NCI-H2107 (cell line): ENCODE measurements at regions not wholly inside any gene's neighbourhood (a gene's known extent, or its start where the extent isn't known, plus 50 kb on each side); places are given as distances from the start of the nearest gene placed in this dataset.

Source experiments
- DNase-seq: peaks from one replicate; lab custom pipeline; 2025; lab: John Stamatoyannopoulos, UW

GRCh38 chr9:82584349-82584863 is 478.5 kb downstream of the RASEF start:
- no peak for DNase-seq

DNA sequence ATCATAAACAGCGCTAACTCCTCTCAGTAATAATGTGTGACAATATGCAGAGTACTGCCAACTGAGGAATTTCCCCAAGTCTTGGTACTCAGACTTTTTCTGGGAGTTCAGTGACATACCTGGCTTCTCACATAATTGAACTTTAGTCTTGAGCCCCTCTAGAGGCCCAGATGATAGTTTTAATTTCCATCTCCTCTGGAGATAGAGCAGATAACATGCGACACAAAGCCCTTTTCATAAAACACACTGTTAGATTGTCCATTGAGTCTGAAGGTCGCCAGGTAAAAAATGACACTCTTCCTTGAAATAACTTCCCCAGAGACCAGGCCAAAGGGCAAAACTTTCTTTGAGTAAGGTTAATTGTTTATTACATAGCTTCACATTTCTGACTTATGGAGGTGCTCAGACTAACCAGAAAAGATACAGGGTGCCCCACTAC is 476.0 kb downstream of the RASEF start:
- DNase-seq: no peak

GRCh38 chr9:82588301-82589180 is 474.4 kb downstream of the RASEF start:
- DNase-seq: no peak

- DNase-seq: no peak
These were observed 472.1 kb downstream of the RASEF start for GRCh38 chr9:82590845-82591244.

DNA sequence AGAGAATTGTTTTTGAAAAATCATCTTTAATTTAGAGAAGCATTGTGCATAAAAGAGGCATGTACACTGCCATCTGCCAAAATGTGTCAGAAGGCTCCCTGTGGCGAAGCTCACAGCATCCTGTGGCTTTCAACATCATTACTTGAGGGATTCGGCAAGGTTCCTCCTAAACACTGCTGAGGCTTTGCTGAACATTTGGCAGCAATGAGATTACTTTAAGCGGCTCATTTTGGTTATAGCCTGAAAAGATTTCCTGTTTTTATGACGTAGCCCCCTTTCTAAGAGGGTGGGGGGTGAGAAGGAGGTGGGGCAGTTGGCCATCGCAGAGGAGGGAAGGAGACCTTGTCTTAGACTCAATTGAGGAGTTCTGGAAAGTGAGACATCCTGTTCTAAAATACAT is 469.4 kb downstream of the RASEF start:
- DNase-seq: no peak

- DNase-seq: no peak
These were observed 465.4 kb downstream of the RASEF start for GRCh38 chr9:82597241-82598203.

GRCh38 chr9:82598241-82599039 is 464.5 kb downstream of the RASEF start:
- no peak for DNase-seq

- DNase-seq: no peak
These were observed 463.5 kb downstream of the RASEF start for GRCh38 chr9:82599336-82599949.

DNA sequence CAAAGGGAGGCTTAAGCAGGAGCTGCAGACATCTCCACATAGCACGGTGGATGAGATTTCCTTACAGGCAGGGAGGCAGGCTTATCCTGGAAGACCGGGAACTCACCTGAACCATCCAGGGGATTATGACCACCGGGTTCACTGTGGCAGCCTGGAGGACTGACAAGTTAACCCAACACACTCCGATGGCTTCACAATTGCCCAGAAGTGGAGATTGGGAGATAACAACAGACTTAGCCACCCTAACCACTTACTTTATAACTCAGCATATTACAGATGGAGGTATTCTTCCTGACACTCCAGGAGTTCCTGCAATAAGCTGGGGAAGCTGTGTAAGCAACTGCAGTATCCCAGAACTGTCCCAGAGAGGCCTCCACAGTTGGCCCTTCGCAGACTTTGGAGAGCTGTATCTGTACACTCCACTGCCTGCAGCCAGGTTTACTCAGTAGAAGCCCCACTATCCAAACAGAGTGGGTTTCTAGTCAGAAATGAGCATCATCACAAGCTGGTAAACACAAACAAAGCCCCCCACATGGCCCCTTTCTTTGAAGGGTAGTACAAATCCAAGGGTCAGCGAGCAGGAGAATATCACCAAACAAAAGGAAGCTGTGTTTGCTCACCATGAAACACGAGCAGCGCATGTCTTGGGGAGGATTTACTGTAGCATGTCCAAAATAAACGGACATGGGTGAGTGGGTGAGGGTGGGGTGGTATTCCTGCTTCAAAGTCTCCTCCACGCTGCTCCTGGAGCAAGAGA is 462.2 kb downstream of the RASEF start:
- no peak for DNase-seq

DNA sequence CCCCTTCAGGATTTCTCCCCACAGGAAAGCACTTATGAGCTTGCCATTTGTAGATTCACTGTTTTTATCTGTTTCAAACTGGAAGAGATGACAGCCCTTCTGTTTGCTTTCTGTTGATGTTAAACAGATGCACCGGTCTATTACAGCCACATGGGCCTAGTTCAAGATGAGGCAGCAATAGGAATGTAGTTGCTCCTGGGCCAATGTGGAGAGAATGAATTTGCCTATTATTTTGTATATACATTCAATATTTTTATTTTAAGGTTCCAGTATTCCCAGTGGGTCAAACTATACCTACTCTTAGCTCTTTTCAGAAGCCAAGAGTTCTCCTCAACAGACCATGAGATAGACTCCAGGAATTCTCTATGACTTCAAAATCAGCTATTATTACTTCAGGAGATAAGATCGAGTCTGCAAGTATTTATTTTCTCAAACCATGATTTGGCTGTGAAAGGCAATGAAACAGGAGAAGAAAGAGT is 461.6 kb downstream of the RASEF start:
- DNase-seq: no peak

GRCh38 chr9:82604947-82605656 is 457.8 kb downstream of the RASEF start:
- DNase-seq: no peak

- no peak for DNase-seq
These were observed 457.3 kb downstream of the RASEF start for GRCh38 chr9:82605657-82606031.

DNA sequence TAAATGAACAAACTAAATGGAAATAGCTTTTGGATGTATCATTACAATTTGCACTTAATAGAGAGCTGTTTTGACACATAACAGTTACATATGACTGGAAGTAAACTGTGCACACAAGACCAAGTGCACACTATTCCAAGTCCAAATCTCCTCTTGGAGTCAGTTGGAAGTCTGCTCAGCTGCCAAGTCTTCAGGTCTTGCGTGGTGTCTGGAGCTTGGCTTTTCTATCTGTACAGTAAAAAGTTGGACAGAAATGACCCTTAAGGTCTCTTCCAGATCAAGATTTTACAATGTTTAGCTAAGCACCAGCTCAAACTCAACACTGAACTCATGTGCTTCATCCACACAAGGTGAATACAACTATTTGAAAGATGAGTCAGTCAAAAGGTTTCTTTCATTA is 456.9 kb downstream of the RASEF start:
- no peak for DNase-seq

- no peak for DNase-seq
These were observed 456.2 kb downstream of the RASEF start for GRCh38 chr9:82606492-82607382.

GRCh38 chr9:82608487-82608886 is 454.5 kb downstream of the RASEF start:
- DNase-seq: no peak

GRCh38 chr9:82612942-82613341 is 450.0 kb downstream of the RASEF start:
- no peak for DNase-seq

DNA sequence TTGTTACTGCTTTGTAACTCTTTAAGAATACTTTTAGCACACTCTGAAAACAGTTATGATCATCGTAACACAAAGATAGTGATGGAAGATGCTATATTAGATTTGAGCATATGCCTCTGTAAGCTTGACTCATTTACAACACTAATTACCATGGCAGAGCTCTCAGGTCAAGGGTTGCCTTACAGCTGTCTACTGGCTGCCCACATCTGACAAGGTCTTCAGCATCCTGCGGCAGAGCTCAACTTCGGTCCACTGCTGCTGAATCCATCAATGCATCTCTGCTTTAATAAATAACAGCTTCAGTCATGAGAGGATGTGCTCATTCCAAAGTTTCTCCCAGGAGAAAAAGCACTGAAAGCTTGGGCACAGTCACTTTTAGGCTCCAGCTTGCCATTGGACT is 449.4 kb downstream of the RASEF start:
- no peak for DNase-seq

- no peak for DNase-seq
These were observed 446.4 kb downstream of the RASEF start for GRCh38 chr9:82616545-82616944.

DNA sequence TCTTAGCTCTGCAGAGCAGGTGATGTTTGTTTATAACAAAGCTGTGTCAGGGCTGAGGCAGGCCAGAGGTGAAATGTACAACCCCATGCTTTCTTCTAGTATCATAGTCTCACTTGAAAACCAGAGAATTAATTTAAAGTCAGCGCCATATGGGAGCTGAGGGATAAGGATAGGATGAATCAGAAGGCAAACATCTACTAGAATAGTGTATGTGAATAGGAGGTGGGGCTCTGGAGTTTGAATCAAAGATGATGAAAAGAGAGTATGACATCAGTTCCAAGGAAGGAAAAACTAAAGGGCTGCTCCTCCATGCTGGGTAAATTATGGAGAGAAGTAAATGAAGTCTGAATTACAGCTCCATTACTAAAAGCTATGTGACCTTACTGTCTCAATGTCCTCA is 441.5 kb downstream of the RASEF start:
- DNase-seq: no peak
